Stimulated activated CD4-positive, alpha-beta T cell treated with anti-CD3 and anti-CD28 coated beads, Interleukin-1b, Interleukin-23, amount 100 ng/mL, for 48 hours (primary cell): ENCODE measurements at regions not wholly inside any gene's neighbourhood (a gene's known extent, or its start where the extent isn't known, plus 50 kb on each side); places are given as distances from the start of the nearest gene placed in this dataset.

Experiments used
- DNase-seq: peaks from one replicate; pipeline ENCODE4 v3.0.0-alpha.2; 2020

GRCh38 chr11:29305456-29306232, 711.2 kb downstream of the KCNA4 start:
- DNase-seq = no peak

GRCh38 chr11:29300420-29300819, 716.4 kb downstream of the KCNA4 start:
- no peak for DNase-seq

GRCh38 chr11:29296680-29297079, 720.1 kb downstream of the KCNA4 start:
- no peak for DNase-seq

GRCh38 chr11:29293825-29294224, 723.0 kb downstream of the KCNA4 start:
- DNase-seq = no peak

GRCh38 chr11:29282088-29282487, 734.7 kb downstream of the KCNA4 start:
- no peak for DNase-seq

GRCh38 chr11:29281271-29281777, 735.5 kb downstream of the KCNA4 start:
- DNase-seq = no peak

- no peak for DNase-seq
Observed at GRCh38 chr11:29280452-29280851, 736.4 kb downstream of the KCNA4 start.

- DNase-seq = no peak
Observed at GRCh38 chr11:29279716-29280115, 737.1 kb downstream of the KCNA4 start.

- DNase-seq = no peak
Observed at GRCh38 chr11:29272019-29272654, 744.7 kb downstream of the KCNA4 start.

GRCh38 chr11:29271616-29272015, 745.2 kb downstream of the KCNA4 start:
- no peak for DNase-seq

- DNase-seq = no peak
Observed at GRCh38 chr11:29268733-29269132, 748.1 kb downstream of the KCNA4 start.

GRCh38 chr11:29265792-29266191, 751.0 kb downstream of the KCNA4 start:
- DNase-seq = no peak

- no peak for DNase-seq
Observed at GRCh38 chr11:29265381-29265780, 751.4 kb downstream of the KCNA4 start.

- no peak for DNase-seq
Observed at GRCh38 chr11:29263971-29264682, 752.7 kb downstream of the KCNA4 start.

GRCh38 chr11:29261831-29262230, 755.0 kb downstream of the KCNA4 start:
- DNase-seq = no peak

- DNase-seq = no peak
Observed at GRCh38 chr11:29260939-29261705, 755.7 kb downstream of the KCNA4 start.

- no peak for DNase-seq
Observed at GRCh38 chr11:29258411-29258810, 758.4 kb downstream of the KCNA4 start.

GRCh38 chr11:29256580-29256979, 760.2 kb downstream of the KCNA4 start:
- DNase-seq = no peak

GRCh38 chr11:29255401-29255800, 761.4 kb downstream of the KCNA4 start:
- no peak for DNase-seq

GRCh38 chr11:29251738-29252137, 765.1 kb downstream of the KCNA4 start:
- no peak for DNase-seq

GRCh38 chr11:29249713-29250112, 767.1 kb downstream of the KCNA4 start:
- no peak for DNase-seq

GRCh38 chr11:29244355-29244754, 772.5 kb downstream of the KCNA4 start:
- DNase-seq = no peak

- DNase-seq = no peak
Observed at GRCh38 chr11:29243616-29244015, 773.2 kb downstream of the KCNA4 start.
